SK-N-SH (cell line): ENCODE measurements at regions not wholly inside any gene's neighbourhood (a gene's known extent, or its start where the extent isn't known, plus 50 kb on each side); places are given as distances from the start of the nearest gene placed in this dataset.

Experiments used
- CTCF ChIA-PET: fragments of 300-600, 350-600 bp; formaldehyde crosslinking; extraction: SDS; loops from one replicate; lab custom pipeline; 2021; lab: Yijun Ruan, JAX
- POLR2A ChIA-PET: fragments of 350-600 bp; sonication (Branson Sonifier 250); formaldehyde crosslinking; extraction: SDS; loops from one replicate; lab custom pipeline; 2020; ENCODE audit warnings: antibody characterized with exemption, inconsistent platforms; lab: Yijun Ruan, JAX
- DNase-seq: peaks from one replicate; pipeline ENCODE4 v3.0.0; 2012
- H2AFZ ChIP-seq: fragments of 200-600 bp; sonication (generic); 2 replicates; pipeline ENCODE4 v1.8.1; 2016; ENCODE audit warnings: antibody characterized with exemption, mild to moderate bottlenecking, low read depth
- H3F3A ChIP-seq: fragments of 200-600 bp; sonication (generic); replicated peaks from 2 replicates; pipeline ENCODE3; 2016; ENCODE audit warnings: antibody characterized with exemption, mild to moderate bottlenecking; ENCODE audit not compliant: insufficient read depth
- H3K27ac ChIP-seq, 2 experiments: fragments of 200-500 bp in 1 of 2; fragments of 200-600 bp in 1 of 2; sonication (Bioruptor generic) in 1 of 2; sonication (generic), shearing (Covaris generic) in 1 of 2; 2 replicates each; pipeline versions ENCODE4 v1.5.1 to v1.6.1; 2014 to 2016; ENCODE audit warnings: low read depth in 2 of 2, inconsistent platforms in 1 of 2, low read length in 1 of 2, mild to moderate bottlenecking in 1 of 2, mixed read lengths in 1 of 2
- H3K27me3 ChIP-seq: fragments of 200-600 bp; sonication (generic), shearing (Covaris generic); 2 replicates; pipeline ENCODE4 v1.6.1; 2016; ENCODE audit warnings: mixed run types; ENCODE audit not compliant: insufficient read depth
- H3K36me3 ChIP-seq, 2 experiments: fragments of 200-500 bp in 1 of 2; fragments of 200-600 bp in 1 of 2; sonication (Bioruptor generic) in 1 of 2; sonication (generic) in 1 of 2; replicated peaks in 1 of 2; 2 replicates each; pipeline versions ENCODE3 to v1.5.1; 2014 to 2016; ENCODE audit warnings: low read length in 1 of 2, mild to moderate bottlenecking in 1 of 2; ENCODE audit not compliant: insufficient read depth in 2 of 2, control insufficient read depth in 1 of 2
- H3K4me1 ChIP-seq, 2 experiments: fragments of 200-500 bp in 1 of 2; fragments of 200-600 bp in 1 of 2; sonication (Bioruptor generic) in 1 of 2; sonication (generic), shearing (Covaris generic) in 1 of 2; 2 replicates each; pipeline versions ENCODE4 v1.5.1 to v1.6.1; 2014 to 2016; ENCODE audit warnings: low read depth in 1 of 2, low read length in 1 of 2, mixed run types in 1 of 2; ENCODE audit not compliant: insufficient read depth in 2 of 2, control insufficient read depth in 1 of 2
- H3K4me2 ChIP-seq: fragments of 200-600 bp; sonication (generic), shearing (Covaris generic); 2 replicates; pipeline ENCODE4 v1.6.1; 2017; ENCODE audit warnings: mixed run types
- H3K4me3 ChIP-seq, 2 experiments: fragments of 200-500 bp in 1 of 2; fragments of 200-600 bp in 1 of 2; sonication (Bioruptor generic) in 1 of 2; sonication (generic), shearing (Covaris generic) in 1 of 2; 2 replicates each; pipeline versions ENCODE4 v1.5.1 to v1.8.1; 2014 to 2016; ENCODE audit warnings: low read depth in 2 of 2, inconsistent platforms in 1 of 2, low read length in 1 of 2, mild to moderate bottlenecking in 1 of 2, mixed read lengths in 1 of 2, moderate library complexity in 1 of 2
- H3K79me2 ChIP-seq: fragments of 200-600 bp; sonication (generic); 2 replicates; pipeline ENCODE4 v1.8.1; 2017; ENCODE audit warnings: mild to moderate bottlenecking; ENCODE audit not compliant: insufficient read depth
- H3K9ac ChIP-seq: fragments of 200-600 bp; sonication (generic); 2 replicates; pipeline ENCODE4 v1.6.1; 2017; ENCODE audit warnings: mixed run types
- H3K9me2 ChIP-seq: fragments of 200-600 bp; sonication (generic); 2 replicates; pipeline ENCODE4 v1.6.1; 2017; ENCODE audit warnings: mixed run types
- H3K9me3 ChIP-seq: fragments of 200-600 bp; sonication (generic); 2 replicates; pipeline ENCODE4 v1.6.1; 2017; ENCODE audit warnings: mixed run types, mild to moderate bottlenecking, moderate library complexity
- H4K20me1 ChIP-seq: fragments of 200-600 bp; sonication (generic); 2 replicates; pipeline ENCODE4 v1.6.1; 2017; ENCODE audit warnings: mild to moderate bottlenecking, mixed run types; ENCODE audit not compliant: insufficient read depth
- CHD2 ChIP-seq: fragments of 150-350 bp; IDR thresholded peaks from 2 replicates; pipeline ENCODE4 v1.6.1; 2018; ENCODE audit warnings: low read length; ENCODE audit not compliant: partially characterized antibody
- ELF1 ChIP-seq: IDR thresholded peaks from 2 replicates; pipeline ENCODE4 v1.4.0; 2012
- EP300 ChIP-seq, 2 experiments: IDR thresholded peaks; 2 replicates each; pipeline versions ENCODE4 v1.4.0 to v1.6.1; 2012; ENCODE audit warnings: borderline replicate concordance in 1 of 2, low read depth in 1 of 2, low read length in 1 of 2
- FOSL2 ChIP-seq: IDR thresholded peaks from 2 replicates; pipeline ENCODE4 v1.4.0; 2012; ENCODE audit warnings: low read depth, mild to moderate bottlenecking, moderate library complexity, borderline replicate concordance
- FOXJ3 ChIP-seq: sonication (generic); formaldehyde crosslinking; IDR thresholded peaks from 2 replicates; pipeline ENCODE4 v1.5.1; 2020; ENCODE audit warnings: mild to moderate bottlenecking, missing genetic modification reagents
- FOXM1 ChIP-seq: IDR thresholded peaks from 2 replicates; pipeline ENCODE4 v1.4.0; 2012; ENCODE audit warnings: low read depth, mild to moderate bottlenecking
- MXI1 ChIP-seq: IDR thresholded peaks from 2 replicates; pipeline ENCODE4 v1.6.1; 2012; ENCODE audit warnings: mild to moderate bottlenecking, low read depth, low read length, improper control_type of control experiment
- NFIC ChIP-seq: IDR thresholded peaks from 2 replicates; pipeline ENCODE4 v1.4.0; 2012; ENCODE audit warnings: borderline replicate concordance
- NRF1 ChIP-seq: IDR thresholded peaks from 2 replicates; pipeline ENCODE4 v1.6.1; 2012; ENCODE audit warnings: low read depth, mild to moderate bottlenecking, low read length
- POLR2AphosphoS5 ChIP-seq: IDR thresholded peaks from 2 replicates; pipeline ENCODE4 v1.6.1; 2012; ENCODE audit warnings: low read depth, low read length
- RAD21 ChIP-seq: IDR thresholded peaks from 2 replicates; pipeline ENCODE4 v1.6.1; 2012; ENCODE audit warnings: mild to moderate bottlenecking, low read length
- RFX5 ChIP-seq: IDR thresholded peaks from 2 replicates; pipeline ENCODE4 v1.6.1; 2012; ENCODE audit warnings: mild to moderate bottlenecking, improper control_type of control experiment, low read length
- SIN3A ChIP-seq: IDR thresholded peaks from 2 replicates; pipeline ENCODE4 v1.6.1; 2012; ENCODE audit warnings: low read depth, mild to moderate bottlenecking, low read length, moderate library complexity, borderline replicate concordance
- SMC3 ChIP-seq: IDR thresholded peaks from 2 replicates; pipeline ENCODE4 v1.6.1; 2012; ENCODE audit warnings: low read depth, low read length, improper control_type of control experiment
- TCF12 ChIP-seq: IDR thresholded peaks from 2 replicates; pipeline ENCODE4 v1.4.0; 2012
- YY1 ChIP-seq: IDR thresholded peaks from 2 replicates; pipeline ENCODE4 v1.4.0; 2012; ENCODE audit warnings: low read depth, mild to moderate bottlenecking
- WGBS: methylation state at CpG from one replicate; pipeline ENCODE4 v1.1.6; 2017; ENCODE audit warnings: low lambda C conversion rate; 5-methylcytosine and 5-hydroxymethylcytosine counted together
- TF ChIP-seq, protein P1 (sequence below): IDR thresholded peaks from 2 replicates; pipeline ENCODE4 v1.4.0; 2012; ENCODE audit warnings: low read depth, borderline replicate concordance
- TF ChIP-seq, protein P2 (sequence below): fragments of 200-600 bp; sonication (generic); IDR thresholded peaks from 2 replicates; pipeline ENCODE4 v1.6.1; 2017; ENCODE audit warnings: antibody characterized with exemption, mild to moderate bottlenecking, moderate library complexity
- TF ChIP-seq, protein P3 (sequence below): IDR thresholded peaks from 2 replicates; pipeline ENCODE4; 2012

DNA sequence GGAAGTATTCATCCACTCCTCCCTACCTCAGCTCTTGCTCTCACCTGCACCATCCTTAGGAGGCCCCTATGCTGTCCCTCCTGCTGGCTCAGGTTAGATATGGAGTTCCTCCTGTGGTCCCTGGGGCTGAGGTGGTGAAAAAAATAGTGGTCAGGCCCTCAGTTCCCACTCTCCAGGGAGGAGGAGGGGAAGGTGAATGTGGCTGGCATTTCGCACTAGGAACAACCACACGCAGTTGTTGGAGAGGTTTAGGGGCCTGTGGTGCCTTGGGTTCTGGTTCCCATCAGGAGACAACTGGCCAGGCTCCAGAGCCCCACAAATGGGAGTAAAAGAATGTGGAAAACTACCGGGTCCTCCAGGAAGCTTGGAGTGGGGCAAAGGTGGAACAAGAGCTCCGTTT is 81.7 kb upstream of the HSPA9 start:
- Histone ChIP-seq H3F3A (no peaks in the 10 kb centered on the region), H4K20me1 (no peaks in the 10 kb centered on the region), H3K4me2 (no peak overlapping the region), H3K27me3 (no peaks in the 10 kb centered on the region), H2AFZ (no peak overlapping the region), H3K9me2 (no peaks in the 10 kb centered on the region), H3K4me1 (peaks cover 0 to 18% of the 10 kb centered on the region in 2 experiments; a peak in 2 of 4 replicates), H3K9me3 (no peaks in the 10 kb centered on the region), H3K79me2 (no peaks in the 10 kb centered on the region), H3K36me3 (no peaks in the 10 kb centered on the region), H3K9ac (no peak overlapping the region), H3K4me3 (no peak overlapping the region), H3K27ac (peak overlapping the region in 1 of 2 experiments; percentile 26; a peak in 1 of 4 replicates)
- WGBS: 94% methylated on average over 4 of the region's 4 CpGs
- DNase-seq: no peak
- ChIA-PET CTCF (interaction anchor here (0.9 to 1.3 kb wide), 3 partner anchors 15 to 45 kb away, joined by 3 read pairs; no protein-coding TSS in a partner anchor), POLR2A (interaction anchor here (0.5 kb wide), 1 partner anchor 41 kb away, joined by 3 read pairs; no protein-coding TSS in a partner anchor)
- no peak for TF ChIP-seq YY1
- no peak for TF ChIP-seq SIN3A
- no peak for TF ChIP-seq ELF1
- TF ChIP-seq FOSL2: no peak
- no peak for TF ChIP-seq NRF1
- no peak for TF ChIP-seq RAD21
- TF ChIP-seq, protein P1, sequence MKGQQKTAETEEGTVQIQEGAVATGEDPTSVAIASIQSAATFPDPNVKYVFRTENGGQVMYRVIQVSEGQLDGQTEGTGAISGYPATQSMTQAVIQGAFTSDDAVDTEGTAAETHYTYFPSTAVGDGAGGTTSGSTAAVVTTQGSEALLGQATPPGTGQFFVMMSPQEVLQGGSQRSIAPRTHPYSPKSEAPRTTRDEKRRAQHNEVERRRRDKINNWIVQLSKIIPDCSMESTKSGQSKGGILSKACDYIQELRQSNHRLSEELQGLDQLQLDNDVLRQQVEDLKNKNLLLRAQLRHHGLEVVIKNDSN: no peak
- TF ChIP-seq FOXM1: no peak
- no peak for TF ChIP-seq SMC3
- TF ChIP-seq, protein P2, sequence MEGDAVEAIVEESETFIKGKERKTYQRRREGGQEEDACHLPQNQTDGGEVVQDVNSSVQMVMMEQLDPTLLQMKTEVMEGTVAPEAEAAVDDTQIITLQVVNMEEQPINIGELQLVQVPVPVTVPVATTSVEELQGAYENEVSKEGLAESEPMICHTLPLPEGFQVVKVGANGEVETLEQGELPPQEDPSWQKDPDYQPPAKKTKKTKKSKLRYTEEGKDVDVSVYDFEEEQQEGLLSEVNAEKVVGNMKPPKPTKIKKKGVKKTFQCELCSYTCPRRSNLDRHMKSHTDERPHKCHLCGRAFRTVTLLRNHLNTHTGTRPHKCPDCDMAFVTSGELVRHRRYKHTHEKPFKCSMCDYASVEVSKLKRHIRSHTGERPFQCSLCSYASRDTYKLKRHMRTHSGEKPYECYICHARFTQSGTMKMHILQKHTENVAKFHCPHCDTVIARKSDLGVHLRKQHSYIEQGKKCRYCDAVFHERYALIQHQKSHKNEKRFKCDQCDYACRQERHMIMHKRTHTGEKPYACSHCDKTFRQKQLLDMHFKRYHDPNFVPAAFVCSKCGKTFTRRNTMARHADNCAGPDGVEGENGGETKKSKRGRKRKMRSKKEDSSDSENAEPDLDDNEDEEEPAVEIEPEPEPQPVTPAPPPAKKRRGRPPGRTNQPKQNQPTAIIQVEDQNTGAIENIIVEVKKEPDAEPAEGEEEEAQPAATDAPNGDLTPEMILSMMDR: no peak
- no peak for TF ChIP-seq EP300 (IDR thresholded peaks at IDR 0.05; ENCODE audit: borderline replicate concordance in 1 of 2, low read depth in 1 of 2, low read length in 1 of 2)
- no peak for TF ChIP-seq POLR2AphosphoS5
- no peak for TF ChIP-seq NFIC
- TF ChIP-seq FOXJ3 (CRISPR knock-in tag): no peak
- TF ChIP-seq, protein P3, sequence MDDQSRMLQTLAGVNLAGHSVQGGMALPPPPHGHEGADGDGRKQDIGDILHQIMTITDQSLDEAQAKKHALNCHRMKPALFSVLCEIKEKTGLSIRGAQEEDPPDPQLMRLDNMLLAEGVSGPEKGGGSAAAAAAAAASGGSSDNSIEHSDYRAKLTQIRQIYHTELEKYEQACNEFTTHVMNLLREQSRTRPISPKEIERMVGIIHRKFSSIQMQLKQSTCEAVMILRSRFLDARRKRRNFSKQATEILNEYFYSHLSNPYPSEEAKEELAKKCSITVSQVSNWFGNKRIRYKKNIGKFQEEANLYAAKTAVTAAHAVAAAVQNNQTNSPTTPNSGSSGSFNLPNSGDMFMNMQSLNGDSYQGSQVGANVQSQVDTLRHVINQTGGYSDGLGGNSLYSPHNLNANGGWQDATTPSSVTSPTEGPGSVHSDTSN: no peak
- no peak for TF ChIP-seq TCF12
- no peak for TF ChIP-seq CHD2
- no peak for TF ChIP-seq RFX5
- TF ChIP-seq MXI1: no peak
